ENCODE measurements at regions not wholly inside any gene's neighbourhood (a gene's known extent, or its start where the extent isn't known, plus 50 kb on each side); places are given as distances from the start of the nearest gene placed in this dataset.
A peak's percentile ranks its signal among the peaks of the same experiment; 100 is the strongest.

DNA sequence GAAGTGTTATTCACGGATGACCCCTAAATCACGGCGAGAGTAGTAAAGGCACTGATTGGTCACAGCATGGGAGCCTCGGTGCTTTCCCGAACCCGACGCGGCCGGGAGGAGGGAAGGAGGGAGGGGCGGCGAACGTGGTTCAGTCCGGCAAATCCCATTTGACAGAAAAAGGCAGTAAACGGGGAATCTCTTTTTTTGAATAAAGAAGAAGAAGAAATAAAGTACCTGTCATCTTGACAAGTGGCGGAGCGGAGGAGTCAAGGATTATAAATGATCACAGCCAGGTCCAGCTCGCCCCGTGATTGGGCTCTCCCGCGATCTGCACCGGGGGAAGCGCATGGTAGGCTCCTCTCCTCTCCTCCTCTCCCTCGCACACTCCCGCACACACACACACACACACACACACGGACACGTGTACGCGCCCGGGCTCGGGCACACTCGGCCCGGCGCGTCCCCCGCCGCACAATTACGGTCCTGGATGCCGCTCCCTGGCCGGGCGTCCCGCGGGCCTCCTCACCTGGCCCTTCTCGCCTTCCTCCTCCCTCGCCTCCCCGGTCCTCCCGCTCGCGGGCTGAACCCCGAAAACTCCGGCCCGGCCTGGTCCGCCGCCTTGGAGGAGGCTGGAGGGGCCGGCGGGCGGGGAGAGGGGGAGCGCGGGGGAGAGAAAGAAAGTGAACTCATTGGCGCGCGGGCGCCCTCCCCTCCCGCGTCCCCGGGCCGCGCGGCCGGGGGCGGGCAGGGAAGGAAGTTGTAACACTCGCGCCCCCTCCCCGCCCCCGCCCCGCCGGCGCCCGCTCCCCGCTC lies 99.2 kb upstream of the TENM3 start:
- H3K4me3 ChIP-seq (ENCODE audit: low read length): peak overlapping the region; percentile 65
- TF ChIP-seq, protein P1, sequence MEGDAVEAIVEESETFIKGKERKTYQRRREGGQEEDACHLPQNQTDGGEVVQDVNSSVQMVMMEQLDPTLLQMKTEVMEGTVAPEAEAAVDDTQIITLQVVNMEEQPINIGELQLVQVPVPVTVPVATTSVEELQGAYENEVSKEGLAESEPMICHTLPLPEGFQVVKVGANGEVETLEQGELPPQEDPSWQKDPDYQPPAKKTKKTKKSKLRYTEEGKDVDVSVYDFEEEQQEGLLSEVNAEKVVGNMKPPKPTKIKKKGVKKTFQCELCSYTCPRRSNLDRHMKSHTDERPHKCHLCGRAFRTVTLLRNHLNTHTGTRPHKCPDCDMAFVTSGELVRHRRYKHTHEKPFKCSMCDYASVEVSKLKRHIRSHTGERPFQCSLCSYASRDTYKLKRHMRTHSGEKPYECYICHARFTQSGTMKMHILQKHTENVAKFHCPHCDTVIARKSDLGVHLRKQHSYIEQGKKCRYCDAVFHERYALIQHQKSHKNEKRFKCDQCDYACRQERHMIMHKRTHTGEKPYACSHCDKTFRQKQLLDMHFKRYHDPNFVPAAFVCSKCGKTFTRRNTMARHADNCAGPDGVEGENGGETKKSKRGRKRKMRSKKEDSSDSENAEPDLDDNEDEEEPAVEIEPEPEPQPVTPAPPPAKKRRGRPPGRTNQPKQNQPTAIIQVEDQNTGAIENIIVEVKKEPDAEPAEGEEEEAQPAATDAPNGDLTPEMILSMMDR (conservative IDR thresholded peaks at IDR 0.05; ENCODE audit: low read depth, low read length): no peak
- DNase-seq (ENCODE audit: low read depth): no peak

DNA sequence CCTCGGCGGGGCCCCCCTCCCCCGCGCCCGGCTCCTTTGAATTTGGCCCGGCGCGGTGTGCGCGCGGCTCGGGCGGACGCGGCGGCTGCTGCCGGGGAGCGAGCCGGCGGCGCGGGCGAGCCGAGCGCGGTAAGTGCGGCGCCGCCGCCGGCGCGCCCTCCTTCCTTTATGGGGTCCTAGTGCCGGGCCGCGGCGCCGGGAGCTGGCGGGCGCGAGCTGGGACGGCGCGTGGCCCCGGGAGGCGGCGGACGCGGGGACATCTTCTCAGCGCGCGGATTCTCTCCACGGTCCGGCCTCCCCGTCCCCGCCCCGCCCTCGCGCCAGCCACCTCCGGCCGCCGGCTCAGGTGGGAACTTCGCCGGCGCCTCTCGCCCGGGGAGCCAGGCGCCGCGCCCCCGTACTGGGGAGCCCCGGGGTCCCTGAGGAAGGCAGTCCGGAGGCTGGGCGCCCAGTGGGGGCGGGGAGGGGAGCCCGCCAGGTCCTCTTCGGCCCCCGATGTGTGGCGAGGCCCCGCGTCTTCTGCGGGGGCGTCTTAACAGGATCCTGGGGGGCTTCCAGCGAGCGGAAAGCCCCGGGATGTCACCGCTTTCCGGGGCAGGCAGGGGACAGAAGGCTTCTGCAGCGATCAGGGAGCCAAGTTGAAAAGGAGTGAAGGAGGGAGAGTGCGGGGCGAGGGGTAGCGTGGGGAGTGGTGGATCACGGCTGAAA lies 98.4 kb upstream of the TENM3 start:
- no peak for DNase-seq (ENCODE audit: low read depth)
- TF ChIP-seq, protein P1 (conservative IDR thresholded peaks at IDR 0.05; ENCODE audit: low read depth, low read length): no peak

DNA sequence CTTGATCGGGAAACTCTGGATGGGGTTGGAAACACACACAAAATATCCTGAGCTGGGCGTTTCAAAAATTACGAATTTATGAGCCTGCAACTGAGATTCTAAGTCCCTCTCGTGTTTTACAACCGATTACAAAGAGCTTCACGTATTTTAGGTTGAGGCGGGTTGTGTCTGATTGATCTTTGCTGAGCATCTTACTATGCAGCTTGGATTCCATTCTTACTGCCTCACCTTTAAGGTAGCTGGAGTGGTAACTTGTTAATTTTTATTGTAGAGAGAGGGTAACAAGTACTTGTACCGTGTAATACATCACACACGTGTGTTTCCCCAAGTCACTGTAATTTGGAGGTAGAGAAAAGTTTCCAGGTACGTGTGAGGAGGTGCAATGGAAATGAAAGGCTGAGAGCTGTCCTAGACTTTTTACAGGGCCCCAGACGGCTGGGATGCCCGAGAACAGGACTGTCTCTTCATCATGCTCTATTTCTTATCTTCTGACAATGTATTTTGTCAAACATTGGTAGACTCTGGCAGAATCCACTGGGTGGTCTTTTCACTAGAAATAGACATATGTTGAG lies 97.8 kb upstream of the TENM3 start:
- H3K4me3 ChIP-seq (ENCODE audit: low read length): peak overlapping the region; percentile 62
- DNase-seq (ENCODE audit: low read depth): no peak
- TF ChIP-seq, protein P1 (conservative IDR thresholded peaks at IDR 0.05; ENCODE audit: low read depth, low read length): no peak

More for the DNA sequence above, 98.4 kb upstream of the TENM3 start:
- peak overlapping the region; percentile 62 for H3K4me3 ChIP-seq (ENCODE audit: low read length)

DNA sequence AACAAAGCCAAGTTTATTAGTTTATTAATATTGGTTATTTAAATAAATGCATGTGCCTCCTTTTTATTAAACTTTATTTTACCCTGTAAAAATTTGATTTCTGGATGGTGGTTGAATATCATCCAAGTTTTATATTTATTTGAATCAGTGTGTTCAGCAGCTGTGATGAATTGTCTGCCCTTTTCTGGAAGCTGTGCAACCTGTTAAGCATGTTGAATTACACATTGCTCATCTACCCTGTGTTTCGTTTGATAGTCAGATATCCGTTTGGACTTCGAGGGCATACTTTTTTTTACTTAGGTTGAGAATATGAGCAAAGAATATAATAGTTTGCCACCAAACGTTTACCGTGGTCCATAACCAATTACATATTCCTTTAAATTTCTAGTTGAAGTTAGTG lies 95.8 kb upstream of the TENM3 start:
- TF ChIP-seq, protein P1 (conservative IDR thresholded peaks at IDR 0.05; ENCODE audit: low read depth, low read length): no peak
- no peak for DNase-seq (ENCODE audit: low read depth)
- no peak overlapping the region for H3K4me3 ChIP-seq (ENCODE audit: low read length)

DNA sequence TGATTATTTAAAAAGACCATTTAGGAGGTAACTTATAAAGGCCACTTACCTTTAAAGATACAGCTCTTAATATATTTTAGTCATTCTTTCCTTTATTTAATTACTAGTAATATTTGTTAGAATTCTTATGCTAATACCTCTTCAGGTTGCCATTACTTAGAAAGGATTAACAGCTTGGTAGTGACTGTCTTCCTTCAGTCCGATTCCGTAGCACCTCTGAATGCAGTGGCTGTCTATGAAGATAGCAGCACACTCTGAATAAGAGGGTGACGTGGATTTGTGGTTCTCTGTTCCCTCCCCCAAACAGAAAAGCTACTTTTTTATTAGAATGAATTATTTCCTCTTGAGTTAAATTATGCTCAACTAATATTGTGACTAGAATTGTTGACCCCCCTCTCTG lies 92.6 kb upstream of the TENM3 start:
- H3K4me3 ChIP-seq (ENCODE audit: low read length): no peak overlapping the region
- DNase-seq (ENCODE audit: low read depth): no peak
- TF ChIP-seq, protein P1 (conservative IDR thresholded peaks at IDR 0.05; ENCODE audit: low read depth, low read length): no peak

DNA sequence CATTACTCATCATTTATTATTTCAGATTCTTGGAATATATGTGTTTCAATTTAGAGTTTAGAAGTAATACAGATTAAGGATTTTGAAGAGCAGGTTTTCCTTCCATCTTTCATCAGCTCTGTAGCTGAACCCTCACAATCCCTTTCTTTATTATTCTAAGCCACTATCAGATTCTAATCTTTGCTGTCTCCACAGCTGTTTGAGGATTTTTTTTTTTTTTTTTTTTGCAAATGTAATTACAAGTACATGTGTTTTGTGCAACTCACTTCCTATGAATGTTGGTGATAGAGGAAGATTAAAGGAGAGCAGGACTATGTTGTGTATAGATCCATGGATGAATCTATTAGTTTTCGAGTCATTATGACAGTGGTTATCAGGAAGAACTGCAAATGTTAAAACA lies 87.4 kb upstream of the TENM3 start:
- DNase-seq (ENCODE audit: low read depth): no peak
- TF ChIP-seq, protein P1 (conservative IDR thresholded peaks at IDR 0.05; ENCODE audit: low read depth, low read length): no peak

More for the DNA sequence above, 87.4 kb upstream of the TENM3 start:
- H3K4me3 ChIP-seq (ENCODE audit: low read length): no peak overlapping the region

Measured in retinal pigment epithelial cell (primary cell).